B cell (primary cell): ENCODE measurements at regions not wholly inside any gene's neighbourhood (a gene's known extent, or its start where the extent isn't known, plus 50 kb on each side); places are given as distances from the start of the nearest gene placed in this dataset.

Source experiments
- ATAC-seq: fragments of 200-7000 bp; cut with Tn5 transposase; one replicate; pipeline ENCODE4 v1.10.0; 2021; ENCODE audit warnings: low read depth, mild to moderate bottlenecking, moderate number of reproducible peaks, moderate library complexity
- CTCF ChIA-PET: fragments of 350-600 bp; sonication (Branson Sonifier 250); formaldehyde crosslinking; loops from one replicate; lab custom pipeline; 2021; ENCODE audit warnings: antibody characterized with exemption, inconsistent platforms; lab: Charles Lee
- POLR2A ChIA-PET: fragments of 350-600 bp; sonication (Branson Sonifier 250); formaldehyde crosslinking; loops from one replicate; lab custom pipeline; 2021; ENCODE audit warnings: antibody characterized with exemption; lab: Charles Lee
- DNase-seq: peaks from one replicate; pipeline ENCODE4 v3.0.0; 2013
- H2AFZ ChIP-seq: 2 replicates; pipeline ENCODE4 v1.6.1; 2012; ENCODE audit warnings: mild to moderate bottlenecking, low read depth, low read length; ENCODE audit not compliant: insufficient read depth, poor library complexity, severe bottlenecking
- H3K27ac ChIP-seq, 2 donors: 1 replicate in 1 of 2; 2 replicates in 1 of 2; pipeline ENCODE4 v1.5.1; 2012 to 2013; ENCODE audit warnings: low read length in 2 of 2, mild to moderate bottlenecking in 2 of 2, moderate library complexity in 1 of 2
- H3K27me3 ChIP-seq, 4 experiments: fragments of 200-600 bp in 1 of 4; sonication (generic) in 1 of 4; replicated peaks in 1 of 4; 1 replicate in 2 of 4; 2 replicates in 2 of 4; pipeline versions ENCODE4 v1.6.1 to v1.7.0; 2013 to 2016; ENCODE audit warnings: low read length in 3 of 4, mild to moderate bottlenecking in 2 of 4, mixed read lengths in 1 of 4, moderate library complexity in 1 of 4; ENCODE audit not compliant: insufficient read depth in 4 of 4, control insufficient read depth in 3 of 4; ENCODE audit errors: control extremely low read depth in 1 of 4
- H3K36me3 ChIP-seq, 2 experiments: replicated peaks in 1 of 2; 1 replicate in 1 of 2; 2 replicates in 1 of 2; pipeline versions ENCODE4 v1.6.1 to v1.7.1; 2013; ENCODE audit warnings: low read length in 1 of 2; ENCODE audit not compliant: insufficient read depth in 2 of 2, control insufficient read depth in 1 of 2; ENCODE audit errors: control extremely low read depth in 1 of 2, extremely low read depth in 1 of 2
- H3K4me1 ChIP-seq, 2 donors: fragments of 200-600 bp in 1 of 2; sonication (generic) in 1 of 2; 1 replicate in 1 of 2; 2 replicates in 1 of 2; pipeline versions ENCODE4 v1.5.1 to v1.6.1; 2013 to 2017; ENCODE audit warnings: low read length in 2 of 2; ENCODE audit not compliant: control insufficient read depth in 2 of 2, insufficient read depth in 2 of 2
- H3K4me2 ChIP-seq: replicated peaks from 2 replicates; pipeline ENCODE3; 2012; ENCODE audit warnings: mild to moderate bottlenecking, low read depth, low read length; ENCODE audit not compliant: poor library complexity, severe bottlenecking
- H3K4me3 ChIP-seq, 5 experiments: fragments of 200-600 bp in 1 of 5; sonication (generic) in 1 of 5; 1 replicate in 3 of 5; 2 replicates in 2 of 5; pipeline versions ENCODE4 v1.5.1 to v1.7.0; 2011 to 2016; ENCODE audit warnings: low read length in 4 of 5, mild to moderate bottlenecking in 4 of 5, low read depth in 2 of 5, control low read depth in 1 of 5, moderate library complexity in 1 of 5; ENCODE audit not compliant: insufficient read depth in 1 of 5; ENCODE audit errors: control extremely low read depth in 1 of 5, extremely low read depth in 1 of 5
- H3K79me2 ChIP-seq: fragments of 200-600 bp; sonication (generic); one replicate; pipeline ENCODE4 v1.6.0; 2016; ENCODE audit warnings: low read length; ENCODE audit not compliant: control insufficient read depth, insufficient read depth
- H3K9ac ChIP-seq: fragments of 200-600 bp; sonication (generic); 2 replicates; pipeline ENCODE4 v1.6.1; 2017; ENCODE audit warnings: mild to moderate bottlenecking, low read length, moderate library complexity
- H3K9me3 ChIP-seq, 3 donors: one replicate each; pipeline versions ENCODE4 v1.6.1 to v1.7.1; 2013; ENCODE audit warnings: low read length in 2 of 3; ENCODE audit not compliant: control insufficient read depth in 2 of 3, insufficient read depth in 1 of 3; ENCODE audit errors: control extremely low read depth in 1 of 3
- H4K20me1 ChIP-seq: 2 replicates; pipeline ENCODE4 v1.6.0; 2012; ENCODE audit warnings: mild to moderate bottlenecking, low read length; ENCODE audit not compliant: insufficient read depth, control insufficient read depth, poor library complexity, severe bottlenecking
- H3K27ac Mint-ChIP-seq: one replicate; pipeline ENCODE4 v1.8.0; 2021; ENCODE audit warnings: mixed read lengths
- H3K27me3 Mint-ChIP-seq: one replicate; pipeline ENCODE4 v1.8.0; 2021; ENCODE audit warnings: mixed read lengths
- H3K4me1 Mint-ChIP-seq: one replicate; pipeline ENCODE4 v1.8.0; 2021; ENCODE audit warnings: mixed read lengths
- H3K4me3 Mint-ChIP-seq: one replicate; pipeline ENCODE4 v1.8.0; 2021; ENCODE audit warnings: mixed read lengths
- H3K9me3 Mint-ChIP-seq: one replicate; pipeline ENCODE4 v1.8.0; 2022; ENCODE audit warnings: mixed read lengths; ENCODE audit not compliant: insufficient read depth
- CTCF ChIP-seq: fragments of 200-600 bp; IDR thresholded peaks from one replicate; pipeline ENCODE4 v1.8.0; 2022; ENCODE audit warnings: antibody characterized with exemption, mild to moderate bottlenecking
- EZH2 ChIP-seq: IDR thresholded peaks from 2 replicates; pipeline ENCODE4 v1.6.1; 2012; ENCODE audit warnings: borderline replicate concordance, low read depth, mild to moderate bottlenecking, moderate library complexity, low read length; ENCODE audit not compliant: insufficient read depth, poor library complexity, severe bottlenecking
- WGBS: methylation state at CpG from one replicate; pipeline ENCODE4 v1.1.5; 2013; ENCODE audit warnings: missing lambda C conversion rate; ENCODE audit not compliant: insufficient coverage; 5-methylcytosine and 5-hydroxymethylcytosine counted together
- intact Hi-C: fragments of 100-400 bp; cut with micrococcal nuclease; formaldehyde crosslinking; loops from one replicate; pipeline ENCODE4 v1.10.0; 2022

- ChIA-PET POLR2A (no interaction called here), CTCF (no interaction called here)
- WGBS, result no CpG with 5 or more reads among the region's 1 CpG
- Histone ChIP-seq H3K27ac (no peak overlapping the region), H3K79me2 (no peaks in the 10 kb centered on the region), H2AFZ (no peak overlapping the region), H4K20me1 (no peaks in the 10 kb centered on the region), H3K9ac (no peak overlapping the region), H3K4me2 (no peak overlapping the region), H3K27me3 (no peaks in the 10 kb centered on the region), H3K36me3 (no peaks in the 10 kb centered on the region), H3K4me1 (peaks cover 3 to 11% of the 10 kb centered on the region in 2 donors), H3K9me3 (peaks cover 0 to 1% (median 0%) of the 10 kb centered on the region in 3 donors), H3K4me3 (no peak overlapping the region)
- Mint-ChIP-seq H3K9me3 (no peaks in the 10 kb centered on the region), H3K4me3 (no peak overlapping the region), H3K4me1 (peaks cover 9% of the 10 kb centered on the region), H3K27me3 (no peaks in the 10 kb centered on the region), H3K27ac (no peak overlapping the region)
- DNase-seq (no peak), ATAC-seq (no peak)
- intact Hi-C loops, result no loop called here
- TF ChIP-seq CTCF (no peak), EZH2 (no peak)
These were observed 288.2 kb downstream of the BCL2 start for GRCh38 chr18:63031375-63031774.
